ENCODE measurements at regions not wholly inside any gene's neighbourhood (a gene's known extent, or its start where the extent isn't known, plus 50 kb on each side); places are given as distances from the start of the nearest gene placed in this dataset.

- Histone ChIP-seq H3K27me3 (replicated peaks; ENCODE audit: control insufficient read depth, insufficient read depth, low read length) (no peaks in the 10 kb centered on the region; the same call in none of the 2 replicates), H3K4me3 (replicated peaks; ENCODE audit: low read depth, low read length) (no peak overlapping the region), H3K36me3 (ENCODE audit: control insufficient read depth, insufficient read depth, low read length) (no peaks in the 10 kb centered on the region)
- no peak for DNase-seq (ENCODE audit: extremely low read depth, insufficient read length)
- no peak for TF ChIP-seq CTCF (IDR thresholded peaks at IDR 0.05; ENCODE audit: insufficient read depth, low read length, poor library complexity, severe bottlenecking)
These were observed 117.9 kb upstream of the SPATA12 start for GRCh38 chr3:56942523-56942922.

GRCh38 chr3:56940976-56941375 lies 119.5 kb upstream of the SPATA12 start:
- no peak for TF ChIP-seq CTCF (IDR thresholded peaks at IDR 0.05; ENCODE audit: insufficient read depth, low read length, poor library complexity, severe bottlenecking)
- no peaks in the 10 kb centered on the region for H3K36me3 ChIP-seq (ENCODE audit: control insufficient read depth, insufficient read depth, low read length)
- H3K27me3 ChIP-seq (replicated peaks; ENCODE audit: control insufficient read depth, insufficient read depth, low read length): peaks cover 2% of the 10 kb centered on the region
- no peak overlapping the region for H3K4me3 ChIP-seq (replicated peaks; ENCODE audit: low read depth, low read length)
- no peak for DNase-seq (ENCODE audit: extremely low read depth, insufficient read length)

GRCh38 chr3:56940321-56940720 lies 120.1 kb upstream of the SPATA12 start:
- Histone ChIP-seq H3K27me3 (replicated peaks; ENCODE audit: control insufficient read depth, insufficient read depth, low read length) (peaks cover 2% of the 10 kb centered on the region), H3K36me3 (ENCODE audit: control insufficient read depth, insufficient read depth, low read length) (no peaks in the 10 kb centered on the region), H3K4me3 (replicated peaks; ENCODE audit: low read depth, low read length) (no peak overlapping the region)
- no peak for TF ChIP-seq CTCF (IDR thresholded peaks at IDR 0.05; ENCODE audit: insufficient read depth, low read length, poor library complexity, severe bottlenecking)
- no peak for DNase-seq (ENCODE audit: extremely low read depth, insufficient read length)

- Histone ChIP-seq H3K36me3 (ENCODE audit: control insufficient read depth, insufficient read depth, low read length) (no peaks in the 10 kb centered on the region), H3K27me3 (replicated peaks; ENCODE audit: control insufficient read depth, insufficient read depth, low read length) (peaks cover 2% of the 10 kb centered on the region), H3K4me3 (replicated peaks; ENCODE audit: low read depth, low read length) (no peak overlapping the region)
- no peak for DNase-seq (ENCODE audit: extremely low read depth, insufficient read length)
- TF ChIP-seq CTCF (IDR thresholded peaks at IDR 0.05; ENCODE audit: insufficient read depth, low read length, poor library complexity, severe bottlenecking): no peak
These were observed 120.6 kb upstream of the SPATA12 start for GRCh38 chr3:56939834-56940233.

- TF ChIP-seq CTCF (IDR thresholded peaks at IDR 0.05; ENCODE audit: insufficient read depth, low read length, poor library complexity, severe bottlenecking): no peak
- H3K36me3 ChIP-seq (ENCODE audit: control insufficient read depth, insufficient read depth, low read length): no peaks in the 10 kb centered on the region
- H3K4me3 ChIP-seq (replicated peaks; ENCODE audit: low read depth, low read length): no peak overlapping the region
- DNase-seq (ENCODE audit: extremely low read depth, insufficient read length): no peak
- H3K27me3 ChIP-seq (replicated peaks; ENCODE audit: control insufficient read depth, insufficient read depth, low read length): peaks cover 2% of the 10 kb centered on the region
These were observed 121.9 kb upstream of the SPATA12 start for GRCh38 chr3:56938530-56938929.

- Histone ChIP-seq H3K4me3 (replicated peaks; ENCODE audit: low read depth, low read length) (no peak overlapping the region), H3K27me3 (replicated peaks; ENCODE audit: control insufficient read depth, insufficient read depth, low read length) (peaks cover 2% of the 10 kb centered on the region), H3K36me3 (ENCODE audit: control insufficient read depth, insufficient read depth, low read length) (no peaks in the 10 kb centered on the region)
- no peak for DNase-seq (ENCODE audit: extremely low read depth, insufficient read length)
- no peak for TF ChIP-seq CTCF (IDR thresholded peaks at IDR 0.05; ENCODE audit: insufficient read depth, low read length, poor library complexity, severe bottlenecking)
These were observed 122.9 kb upstream of the SPATA12 start for GRCh38 chr3:56937580-56937979.
